Activated T-helper 1 cell treated with anti-CD3 and anti-CD28 coated beads, Interleukin-12 subunit alpha, Interleukin-12 subunit beta, Interleukin-2, Interleukin-4 antibody, amounts not matched to agents 30 ng/mL and 10 ng/mL and 1 ng/mL, durations not matched to agents 14 hours and 24 hours and 36 hours (primary cell): ENCODE measurements at regions not wholly inside any gene's neighbourhood (a gene's known extent, or its start where the extent isn't known, plus 50 kb on each side); places are given as distances from the start of the nearest gene placed in this dataset.

Source experiments
- DNase-seq: peaks from one replicate; pipeline ENCODE4 v3.0.0; 2021; ENCODE audit warnings: low spot score
- H3K27ac Mint-ChIP-seq: one replicate; pipeline ENCODE4 v1.8.0; 2021; ENCODE audit warnings: mild to moderate bottlenecking, mixed read lengths
- H3K27me3 Mint-ChIP-seq: one replicate; pipeline ENCODE4 v1.8.0; 2022; ENCODE audit warnings: mild to moderate bottlenecking, moderate library complexity, mixed read lengths; ENCODE audit not compliant: insufficient read depth
- H3K36me3 Mint-ChIP-seq: one replicate; pipeline ENCODE4 v1.8.0; 2021; ENCODE audit warnings: low read depth, mixed read lengths
- H3K4me1 Mint-ChIP-seq: one replicate; pipeline ENCODE4 v1.8.0; 2021; ENCODE audit warnings: low read depth, mixed read lengths
- H3K4me3 Mint-ChIP-seq: one replicate; pipeline ENCODE4 v1.8.0; 2021; ENCODE audit warnings: mild to moderate bottlenecking, moderate library complexity, mixed read lengths
- H3K9me3 Mint-ChIP-seq: one replicate; pipeline ENCODE4 v1.8.0; 2021; ENCODE audit warnings: mixed read lengths
- intact Hi-C: fragments of 100-400 bp; cut with micrococcal nuclease; formaldehyde crosslinking; loops from one replicate; pipeline ENCODE4 v1.15.1; 2024

GRCh38 chr18:27493182-27493581, 308.1 kb upstream of the CHST9 start:
- no peaks in the 10 kb centered on the region for H3K36me3 Mint-ChIP-seq
- H3K4me1 Mint-ChIP-seq: no peaks in the 10 kb centered on the region
- no peak for DNase-seq
- H3K9me3 Mint-ChIP-seq: peaks cover 4% of the 10 kb centered on the region
- H3K4me3 Mint-ChIP-seq: no peak overlapping the region
- no peak overlapping the region for H3K27ac Mint-ChIP-seq
- no peaks in the 10 kb centered on the region for H3K27me3 Mint-ChIP-seq
- intact Hi-C loops: no loop called here

DNA sequence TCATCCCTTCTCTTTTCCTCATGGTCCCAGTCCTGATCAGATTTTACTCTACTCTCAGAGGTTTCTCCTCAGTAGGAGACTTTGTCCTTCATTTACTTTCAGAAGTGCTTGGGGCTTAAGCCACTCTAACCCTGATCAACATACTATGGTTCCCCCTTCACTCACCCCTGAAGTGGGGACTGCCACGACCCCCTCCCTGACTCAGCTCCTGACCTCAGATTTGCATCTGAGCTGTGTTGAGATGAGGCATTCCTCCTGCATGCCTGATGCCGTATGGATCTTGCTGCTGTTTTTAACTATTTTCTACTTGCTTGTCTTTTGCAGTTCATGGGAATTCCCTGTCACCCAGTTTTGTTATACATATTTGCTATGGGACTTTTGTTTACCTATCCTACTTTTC, 306.7 kb upstream of the CHST9 start:
- Mint-ChIP-seq H3K36me3 (no peaks in the 10 kb centered on the region), H3K4me1 (no peaks in the 10 kb centered on the region), H3K27me3 (no peaks in the 10 kb centered on the region), H3K9me3 (peaks cover 4% of the 10 kb centered on the region), H3K4me3 (no peak overlapping the region), H3K27ac (no peak overlapping the region)
- no peak for DNase-seq
- intact Hi-C loops: no loop called here

DNA sequence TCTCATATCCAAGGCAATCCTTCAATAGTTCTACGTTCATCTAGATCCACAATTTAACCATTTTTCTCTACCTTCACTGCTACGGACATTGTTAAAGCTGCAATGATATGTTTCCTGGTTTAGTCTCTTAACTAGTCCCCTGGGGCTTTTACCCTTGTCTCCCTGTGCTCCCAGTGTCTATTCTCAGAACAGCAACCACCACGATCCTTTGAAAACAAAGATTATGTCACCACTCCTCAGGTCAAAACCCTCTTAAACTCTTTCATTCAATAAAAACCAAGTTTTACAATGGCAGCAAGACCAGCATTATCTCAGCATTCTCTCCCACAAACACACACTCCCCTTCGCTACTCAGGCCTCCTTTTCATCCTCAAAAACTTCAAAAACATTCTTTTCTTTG, 298.2 kb upstream of the CHST9 start:
- Mint-ChIP-seq H3K4me3 (no peak overlapping the region), H3K4me1 (no peaks in the 10 kb centered on the region), H3K27me3 (no peaks in the 10 kb centered on the region), H3K9me3 (peaks cover 5% of the 10 kb centered on the region), H3K27ac (no peak overlapping the region), H3K36me3 (no peaks in the 10 kb centered on the region)
- no peak for DNase-seq
- intact Hi-C loops: no loop called here

DNA sequence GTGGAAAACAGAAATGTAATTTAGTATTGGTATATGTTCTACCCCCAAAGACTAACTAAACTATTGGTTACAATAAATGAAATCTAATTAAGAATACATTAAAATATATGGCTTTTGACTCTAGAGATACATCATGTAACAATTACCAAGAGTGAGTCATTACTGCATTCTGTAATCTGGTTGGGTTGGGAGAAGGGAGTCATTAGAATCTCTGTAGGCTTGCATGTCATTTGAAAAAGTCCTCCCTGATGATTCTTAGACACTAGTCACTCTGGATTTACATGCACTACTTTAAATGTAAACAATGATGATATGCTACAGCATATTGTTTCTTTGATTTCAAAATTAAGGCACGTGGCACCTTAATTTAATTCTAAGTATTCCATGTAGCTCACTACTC, 293.4 kb upstream of the CHST9 start:
- no peak overlapping the region for H3K4me3 Mint-ChIP-seq
- no peaks in the 10 kb centered on the region for H3K36me3 Mint-ChIP-seq
- no peak for DNase-seq
- no peaks in the 10 kb centered on the region for H3K4me1 Mint-ChIP-seq
- H3K9me3 Mint-ChIP-seq: peaks cover 11% of the 10 kb centered on the region
- H3K27me3 Mint-ChIP-seq: no peaks in the 10 kb centered on the region
- no peak overlapping the region for H3K27ac Mint-ChIP-seq
- intact Hi-C loops: no loop called here

- H3K27ac Mint-ChIP-seq: no peak overlapping the region
- H3K36me3 Mint-ChIP-seq: no peaks in the 10 kb centered on the region
- no peak for DNase-seq
- peaks cover 7% of the 10 kb centered on the region for H3K9me3 Mint-ChIP-seq
- H3K4me1 Mint-ChIP-seq: no peaks in the 10 kb centered on the region
- no peaks in the 10 kb centered on the region for H3K27me3 Mint-ChIP-seq
- intact Hi-C loops: no loop called here
- no peak overlapping the region for H3K4me3 Mint-ChIP-seq
Measured at GRCh38 chr18:27473318-27473717, 288.2 kb upstream of the CHST9 start.

DNA sequence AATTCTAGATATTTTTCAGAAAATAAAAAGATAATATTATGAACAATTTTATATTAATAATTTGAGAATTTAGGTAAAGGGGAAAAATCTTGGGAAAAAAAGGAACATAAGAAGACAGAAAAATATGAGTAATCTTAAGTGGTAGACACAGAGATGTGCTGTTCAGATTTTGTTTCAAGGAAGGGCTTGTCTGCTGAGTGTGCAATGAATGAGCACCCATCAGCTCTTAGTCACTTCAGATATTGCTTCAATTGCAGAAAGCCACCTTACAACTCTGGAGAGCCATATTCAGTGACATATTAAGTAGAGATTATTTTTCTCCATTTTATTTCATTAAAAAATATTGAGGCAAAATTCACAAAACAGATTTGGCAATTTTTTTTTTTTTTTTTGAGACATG, 282.0 kb upstream of the CHST9 start:
- intact Hi-C loops: no loop called here
- no peak for DNase-seq
- no peak overlapping the region for H3K4me3 Mint-ChIP-seq
- no peaks in the 10 kb centered on the region for H3K9me3 Mint-ChIP-seq
- no peaks in the 10 kb centered on the region for H3K4me1 Mint-ChIP-seq
- H3K27ac Mint-ChIP-seq: no peak overlapping the region
- H3K27me3 Mint-ChIP-seq: no peaks in the 10 kb centered on the region
- no peaks in the 10 kb centered on the region for H3K36me3 Mint-ChIP-seq

- intact Hi-C loops: no loop called here
- no peaks in the 10 kb centered on the region for H3K27me3 Mint-ChIP-seq
- H3K4me1 Mint-ChIP-seq: no peaks in the 10 kb centered on the region
- no peak for DNase-seq
- H3K27ac Mint-ChIP-seq: no peak overlapping the region
- peaks cover 4% of the 10 kb centered on the region for H3K9me3 Mint-ChIP-seq
- H3K4me3 Mint-ChIP-seq: no peak overlapping the region
- H3K36me3 Mint-ChIP-seq: no peaks in the 10 kb centered on the region
Measured at GRCh38 chr18:27461957-27462356, 276.8 kb upstream of the CHST9 start.

DNA sequence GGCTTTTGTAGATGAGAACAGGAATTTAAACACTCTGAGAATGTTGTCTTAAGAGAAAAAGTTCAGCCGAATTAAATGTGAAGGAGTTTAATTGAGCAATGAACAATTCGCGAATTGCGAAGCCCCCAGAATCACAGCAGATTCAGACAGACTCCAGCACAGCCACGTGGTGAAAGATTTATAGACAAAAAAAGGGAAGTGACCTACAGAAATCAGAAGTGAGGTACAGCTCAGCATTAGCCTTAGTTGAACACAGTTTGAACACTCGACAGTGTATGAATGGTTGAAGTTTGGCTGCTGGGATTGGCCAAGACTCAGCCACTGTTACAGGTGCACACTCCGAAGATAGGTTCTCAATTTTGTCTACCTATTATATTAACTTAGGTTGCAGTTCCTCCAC, 264.0 kb upstream of the CHST9 start:
- intact Hi-C loops: no loop called here
- Mint-ChIP-seq H3K27ac (no peak overlapping the region), H3K4me3 (no peak overlapping the region), H3K9me3 (no peaks in the 10 kb centered on the region), H3K27me3 (no peaks in the 10 kb centered on the region), H3K36me3 (no peaks in the 10 kb centered on the region), H3K4me1 (no peaks in the 10 kb centered on the region)
- no peak for DNase-seq

GRCh38 chr18:27447930-27448329, 262.8 kb upstream of the CHST9 start:
- Mint-ChIP-seq H3K9me3 (peaks cover 4% of the 10 kb centered on the region), H3K4me1 (no peaks in the 10 kb centered on the region), H3K36me3 (no peaks in the 10 kb centered on the region), H3K27ac (no peak overlapping the region), H3K27me3 (no peaks in the 10 kb centered on the region), H3K4me3 (no peak overlapping the region)
- intact Hi-C loops: no loop called here
- DNase-seq: no peak

- H3K9me3 Mint-ChIP-seq: peaks cover 4% of the 10 kb centered on the region
- no peak overlapping the region for H3K4me3 Mint-ChIP-seq
- H3K27ac Mint-ChIP-seq: no peak overlapping the region
- no peaks in the 10 kb centered on the region for H3K36me3 Mint-ChIP-seq
- no peak for DNase-seq
- no peaks in the 10 kb centered on the region for H3K27me3 Mint-ChIP-seq
- H3K4me1 Mint-ChIP-seq: no peaks in the 10 kb centered on the region
- intact Hi-C loops: no loop called here
Measured at GRCh38 chr18:27447451-27447881, 262.4 kb upstream of the CHST9 start.

- Mint-ChIP-seq H3K4me1 (no peaks in the 10 kb centered on the region), H3K4me3 (no peak overlapping the region), H3K36me3 (no peaks in the 10 kb centered on the region), H3K27ac (no peak overlapping the region), H3K9me3 (peaks cover 14% of the 10 kb centered on the region), H3K27me3 (no peaks in the 10 kb centered on the region)
- intact Hi-C loops: no loop called here
- no peak for DNase-seq
Measured at GRCh38 chr18:27430595-27430994, 245.5 kb upstream of the CHST9 start.

- no peak for DNase-seq
- no peaks in the 10 kb centered on the region for H3K4me1 Mint-ChIP-seq
- H3K9me3 Mint-ChIP-seq: peaks cover 8% of the 10 kb centered on the region
- no peak overlapping the region for H3K27ac Mint-ChIP-seq
- H3K4me3 Mint-ChIP-seq: no peak overlapping the region
- H3K36me3 Mint-ChIP-seq: no peaks in the 10 kb centered on the region
- intact Hi-C loops: no loop called here
- H3K27me3 Mint-ChIP-seq: no peaks in the 10 kb centered on the region
Measured at GRCh38 chr18:27428716-27429475, 243.8 kb upstream of the CHST9 start.

- no peaks in the 10 kb centered on the region for H3K27me3 Mint-ChIP-seq
- no peaks in the 10 kb centered on the region for H3K36me3 Mint-ChIP-seq
- no peak for DNase-seq
- H3K9me3 Mint-ChIP-seq: peaks cover 8% of the 10 kb centered on the region
- H3K27ac Mint-ChIP-seq: no peak overlapping the region
- H3K4me1 Mint-ChIP-seq: no peaks in the 10 kb centered on the region
- intact Hi-C loops: no loop called here
- no peak overlapping the region for H3K4me3 Mint-ChIP-seq
Measured at GRCh38 chr18:27428120-27428519, 243.0 kb upstream of the CHST9 start.

GRCh38 chr18:27423581-27423980, 238.5 kb upstream of the CHST9 start:
- no peaks in the 10 kb centered on the region for H3K4me1 Mint-ChIP-seq
- no peaks in the 10 kb centered on the region for H3K27me3 Mint-ChIP-seq
- no peak overlapping the region for H3K27ac Mint-ChIP-seq
- H3K9me3 Mint-ChIP-seq: peaks cover 6% of the 10 kb centered on the region
- no peak overlapping the region for H3K4me3 Mint-ChIP-seq
- H3K36me3 Mint-ChIP-seq: no peaks in the 10 kb centered on the region
- DNase-seq: no peak
- intact Hi-C loops: no loop called here
